MCF 10A (cell line): ENCODE measurements at regions not wholly inside any gene's neighbourhood (a gene's known extent, or its start where the extent isn't known, plus 50 kb on each side); places are given as distances from the start of the nearest gene placed in this dataset.

Experiments used
- BruUV-seq: library from RNA; stranded (reverse); fragments of 400-500 nt; replicated peaks from 2 replicates; lab custom pipeline; 2021; lab: Mats Ljungman, UMichigan
- CTCF ChIA-PET: fragments of 300-600 bp; sonication (Branson Sonifier 250); formaldehyde crosslinking; extraction: SDS; loops from one replicate; lab custom pipeline; 2021; ENCODE audit warnings: antibody characterized with exemption, inconsistent platforms; lab: Yijun Ruan, JAX
- POLR2A ChIA-PET: fragments of 300-600, 350-650 bp; sonication (Branson Sonifier 250); formaldehyde crosslinking; extraction: SDS; loops from one replicate; lab custom pipeline; 2020; ENCODE audit warnings: antibody characterized with exemption, inconsistent platforms; lab: Yijun Ruan, JAX
- DNase-seq: peaks from one replicate; pipeline ENCODE4 v3.0.0-alpha.2; 2018; ENCODE audit not compliant: unreplicated experiment
- H3K27ac Mint-ChIP-seq: one replicate; pipeline ENCODE4 v1.8.0; 2022; ENCODE audit warnings: mild to moderate bottlenecking, low read depth, mixed read lengths; ENCODE audit not compliant: unreplicated experiment
- H3K27me3 Mint-ChIP-seq: one replicate; pipeline ENCODE4 v1.8.0; 2022; ENCODE audit warnings: mixed read lengths; ENCODE audit not compliant: insufficient read depth, unreplicated experiment
- H3K36me3 Mint-ChIP-seq: one replicate; pipeline ENCODE4 v1.8.0; 2022; ENCODE audit warnings: mild to moderate bottlenecking, moderate library complexity, mixed read lengths; ENCODE audit not compliant: insufficient read depth, unreplicated experiment
- H3K4me1 Mint-ChIP-seq: one replicate; pipeline ENCODE4 v1.8.0; 2022; ENCODE audit warnings: mixed read lengths; ENCODE audit not compliant: insufficient read depth, unreplicated experiment
- H3K4me3 Mint-ChIP-seq: one replicate; pipeline ENCODE4 v1.8.0; 2022; ENCODE audit warnings: mild to moderate bottlenecking, moderate library complexity, mixed read lengths; ENCODE audit not compliant: unreplicated experiment
- H3K9me3 Mint-ChIP-seq: one replicate; pipeline ENCODE4 v1.8.0; 2022; ENCODE audit warnings: mixed read lengths; ENCODE audit not compliant: unreplicated experiment
- intact Hi-C: fragments of 100-400 bp; cut with micrococcal nuclease; formaldehyde crosslinking; loops from 2 replicates; pipeline ENCODE4 v1.14.1; 2022
- TF ChIP-seq, protein P1 (sequence below): fragments of 200-600 bp; IDR thresholded peaks from one replicate; pipeline ENCODE4 v1.8.0; 2022; ENCODE audit warnings: antibody characterized with exemption, mild to moderate bottlenecking; ENCODE audit not compliant: unreplicated experiment

DNA sequence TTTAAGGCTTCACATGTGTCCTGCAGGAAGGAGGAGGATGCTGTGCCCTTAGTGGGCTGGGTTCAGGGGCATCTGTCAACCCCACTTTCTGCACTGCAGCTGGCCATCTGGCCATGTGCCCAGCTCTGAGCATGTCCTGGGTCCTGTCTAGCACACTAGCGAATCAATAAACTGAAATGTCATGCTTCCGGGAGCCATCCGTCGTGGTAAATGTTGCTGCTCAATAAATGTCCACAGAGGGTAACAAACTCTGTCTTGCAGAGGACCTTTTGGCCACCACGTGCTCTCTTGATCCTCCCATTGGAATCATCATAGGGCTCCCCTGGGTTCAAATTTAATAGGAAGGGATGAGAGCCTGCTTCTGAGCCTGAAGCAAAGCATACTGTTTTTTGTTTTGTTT lies 168.6 kb upstream of the PIRT start:
- Mint-ChIP-seq H3K4me1 (no peaks in the 10 kb centered on the region), H3K9me3 (peaks cover 19% of the 10 kb centered on the region), H3K27me3 (no peaks in the 10 kb centered on the region), H3K4me3 (no peak overlapping the region), H3K36me3 (no peaks in the 10 kb centered on the region), H3K27ac (no peak overlapping the region)
- TF ChIP-seq, protein P1, sequence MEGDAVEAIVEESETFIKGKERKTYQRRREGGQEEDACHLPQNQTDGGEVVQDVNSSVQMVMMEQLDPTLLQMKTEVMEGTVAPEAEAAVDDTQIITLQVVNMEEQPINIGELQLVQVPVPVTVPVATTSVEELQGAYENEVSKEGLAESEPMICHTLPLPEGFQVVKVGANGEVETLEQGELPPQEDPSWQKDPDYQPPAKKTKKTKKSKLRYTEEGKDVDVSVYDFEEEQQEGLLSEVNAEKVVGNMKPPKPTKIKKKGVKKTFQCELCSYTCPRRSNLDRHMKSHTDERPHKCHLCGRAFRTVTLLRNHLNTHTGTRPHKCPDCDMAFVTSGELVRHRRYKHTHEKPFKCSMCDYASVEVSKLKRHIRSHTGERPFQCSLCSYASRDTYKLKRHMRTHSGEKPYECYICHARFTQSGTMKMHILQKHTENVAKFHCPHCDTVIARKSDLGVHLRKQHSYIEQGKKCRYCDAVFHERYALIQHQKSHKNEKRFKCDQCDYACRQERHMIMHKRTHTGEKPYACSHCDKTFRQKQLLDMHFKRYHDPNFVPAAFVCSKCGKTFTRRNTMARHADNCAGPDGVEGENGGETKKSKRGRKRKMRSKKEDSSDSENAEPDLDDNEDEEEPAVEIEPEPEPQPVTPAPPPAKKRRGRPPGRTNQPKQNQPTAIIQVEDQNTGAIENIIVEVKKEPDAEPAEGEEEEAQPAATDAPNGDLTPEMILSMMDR: no peak
- ChIA-PET CTCF (interaction anchor here (0.6 kb wide), 1 partner anchor 1080 kb away, joined by 3 read pairs; no protein-coding TSS in a partner anchor), POLR2A (no interaction called here)
- no peak for DNase-seq
- no TSS peak for BruUV-seq
- intact Hi-C loops: no loop called here

DNA sequence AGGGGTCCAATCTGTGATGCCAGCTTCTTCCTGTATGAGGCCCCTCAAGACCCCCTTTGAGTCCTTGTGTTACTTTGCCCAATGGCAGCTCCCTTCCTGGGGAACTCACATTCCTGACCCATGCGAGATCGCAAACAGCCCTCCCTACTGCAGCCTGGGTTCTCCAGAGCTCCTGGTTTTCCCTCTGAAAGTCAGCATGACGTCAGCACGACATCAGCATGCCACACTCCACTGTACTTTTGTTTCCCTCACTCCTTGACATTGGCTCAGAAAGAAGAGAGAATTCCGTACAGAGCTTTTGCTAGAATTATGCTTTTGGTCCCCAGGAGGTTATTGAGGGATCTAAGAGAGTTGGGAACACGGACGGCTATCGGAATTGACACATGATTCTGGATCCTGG lies 168.1 kb upstream of the PIRT start:
- H3K27ac Mint-ChIP-seq: no peak overlapping the region
- no peaks in the 10 kb centered on the region for H3K4me1 Mint-ChIP-seq
- H3K27me3 Mint-ChIP-seq: no peaks in the 10 kb centered on the region
- ChIA-PET CTCF (interaction anchor here (0.6 to 0.7 kb wide), 2 partner anchors 103 to 1079 kb away, joined by 3 read pairs; no protein-coding TSS in a partner anchor), POLR2A (no interaction called here)
- no peak overlapping the region for H3K4me3 Mint-ChIP-seq
- peaks cover 15% of the 10 kb centered on the region for H3K9me3 Mint-ChIP-seq
- intact Hi-C loops: no loop called here
- no peaks in the 10 kb centered on the region for H3K36me3 Mint-ChIP-seq
- BruUV-seq: no TSS peak
- TF ChIP-seq, protein P1: no peak
- no peak for DNase-seq

DNA sequence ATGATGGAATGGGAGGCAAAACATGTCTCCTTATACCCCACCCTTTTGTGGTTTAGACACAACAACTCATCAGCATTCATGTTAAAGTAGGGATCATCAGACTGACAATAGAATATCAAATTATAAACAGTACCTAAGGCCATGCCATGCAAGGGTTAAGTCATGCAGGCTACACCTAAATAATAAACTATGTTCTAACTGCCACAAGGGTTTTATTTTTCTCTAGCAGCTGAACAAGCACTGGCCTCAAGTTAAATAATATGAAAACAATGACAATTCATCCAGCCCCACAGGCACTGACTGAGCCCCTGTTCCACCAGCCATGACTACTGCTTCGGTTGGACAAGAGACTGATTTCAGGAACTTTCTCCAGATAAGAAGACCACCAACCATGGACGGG lies 164.5 kb upstream of the PIRT start:
- H3K4me3 Mint-ChIP-seq: no peak overlapping the region
- no TSS peak for BruUV-seq
- no peaks in the 10 kb centered on the region for H3K27me3 Mint-ChIP-seq
- no peaks in the 10 kb centered on the region for H3K4me1 Mint-ChIP-seq
- no peak overlapping the region for H3K27ac Mint-ChIP-seq
- H3K36me3 Mint-ChIP-seq: no peaks in the 10 kb centered on the region
- POLR2A ChIA-PET: no interaction called here
- TF ChIP-seq, protein P1: no peak
- intact Hi-C loops: no loop called here
- no peak for DNase-seq
- peaks cover 8% of the 10 kb centered on the region for H3K9me3 Mint-ChIP-seq
- CTCF ChIA-PET: no interaction called here

DNA sequence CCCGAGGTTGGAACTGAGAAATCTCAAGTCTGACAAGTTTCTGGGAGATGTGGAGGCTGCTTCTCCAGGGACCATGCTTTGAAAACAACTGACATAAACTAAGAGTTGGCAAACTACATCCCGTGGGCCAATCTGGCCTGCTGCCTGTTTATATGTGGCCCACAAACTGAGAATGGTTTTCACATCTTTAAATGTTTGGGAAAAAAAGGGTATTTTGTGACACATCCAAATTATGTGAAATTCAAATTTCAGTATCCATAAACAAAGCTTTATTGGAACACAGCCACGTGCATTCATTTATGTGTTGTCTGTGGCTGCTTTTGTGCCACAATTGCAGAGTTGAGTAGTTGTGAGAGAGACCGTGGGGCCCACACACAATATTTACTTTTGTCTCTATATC lies 163.8 kb upstream of the PIRT start:
- POLR2A ChIA-PET: no interaction called here
- TF ChIP-seq, protein P1: no peak
- CTCF ChIA-PET: no interaction called here
- intact Hi-C loops: no loop called here
- DNase-seq: no peak
- Mint-ChIP-seq H3K9me3 (peaks cover 8% of the 10 kb centered on the region), H3K4me1 (no peaks in the 10 kb centered on the region), H3K4me3 (no peak overlapping the region), H3K27ac (no peak overlapping the region), H3K27me3 (no peaks in the 10 kb centered on the region), H3K36me3 (no peaks in the 10 kb centered on the region)
- no TSS peak for BruUV-seq
